ENCODE measurements at regions not wholly inside any gene's neighbourhood (a gene's known extent, or its start where the extent isn't known, plus 50 kb on each side); places are given as distances from the start of the nearest gene placed in this dataset.

DNA sequence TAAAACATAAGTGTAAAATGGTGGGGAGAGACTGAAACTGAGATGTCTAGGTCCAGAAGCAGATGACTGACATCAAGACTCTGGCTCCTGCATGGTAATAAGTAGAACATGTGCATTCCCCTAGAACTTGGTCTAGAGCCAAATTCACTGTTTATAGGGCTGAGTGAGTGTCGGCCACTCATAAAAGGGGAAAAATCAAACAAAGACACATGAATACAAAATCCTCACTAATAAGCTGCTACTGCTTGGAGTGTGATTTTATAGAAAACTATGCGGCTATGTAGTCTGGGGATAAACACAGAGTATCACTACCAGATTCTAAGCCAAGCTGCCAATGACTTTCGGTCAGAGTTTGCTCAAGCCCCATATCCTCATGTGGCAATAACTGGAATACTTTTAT, 1080.8 kb upstream of the DDX18 start:
- Histone ChIP-seq H3K4me2 (no peak overlapping the region), H3K4me3 (IDR thresholded peaks at IDR 0.05; ENCODE audit: insufficient read depth, low read depth, low read length) (no peak overlapping the region), H3K4me1 (ENCODE audit: low read depth, poor library complexity, severe bottlenecking) (no peaks in the 10 kb centered on the region), H4K20me1 (ENCODE audit: insufficient read depth) (no peaks in the 10 kb centered on the region), H2AFZ (ENCODE audit: low read depth) (no peak overlapping the region), H3K9ac (no peak overlapping the region), H3K79me2 (ENCODE audit: insufficient read depth, low read depth) (no peaks in the 10 kb centered on the region), H3K36me3 (ENCODE audit: insufficient read depth) (no peaks in the 10 kb centered on the region), H3K27ac (no peak overlapping the region), H3K27me3 (ENCODE audit: insufficient read depth, low read depth) (no peaks in the 10 kb centered on the region)
- TF ChIP-seq, protein P1, sequence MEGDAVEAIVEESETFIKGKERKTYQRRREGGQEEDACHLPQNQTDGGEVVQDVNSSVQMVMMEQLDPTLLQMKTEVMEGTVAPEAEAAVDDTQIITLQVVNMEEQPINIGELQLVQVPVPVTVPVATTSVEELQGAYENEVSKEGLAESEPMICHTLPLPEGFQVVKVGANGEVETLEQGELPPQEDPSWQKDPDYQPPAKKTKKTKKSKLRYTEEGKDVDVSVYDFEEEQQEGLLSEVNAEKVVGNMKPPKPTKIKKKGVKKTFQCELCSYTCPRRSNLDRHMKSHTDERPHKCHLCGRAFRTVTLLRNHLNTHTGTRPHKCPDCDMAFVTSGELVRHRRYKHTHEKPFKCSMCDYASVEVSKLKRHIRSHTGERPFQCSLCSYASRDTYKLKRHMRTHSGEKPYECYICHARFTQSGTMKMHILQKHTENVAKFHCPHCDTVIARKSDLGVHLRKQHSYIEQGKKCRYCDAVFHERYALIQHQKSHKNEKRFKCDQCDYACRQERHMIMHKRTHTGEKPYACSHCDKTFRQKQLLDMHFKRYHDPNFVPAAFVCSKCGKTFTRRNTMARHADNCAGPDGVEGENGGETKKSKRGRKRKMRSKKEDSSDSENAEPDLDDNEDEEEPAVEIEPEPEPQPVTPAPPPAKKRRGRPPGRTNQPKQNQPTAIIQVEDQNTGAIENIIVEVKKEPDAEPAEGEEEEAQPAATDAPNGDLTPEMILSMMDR (conservative IDR thresholded peaks at IDR 0.05; ENCODE audit: low read depth, low read length) = no peak

GRCh38 chr2:116737951-116738350, 1076.5 kb upstream of the DDX18 start:
- Histone ChIP-seq H4K20me1 (ENCODE audit: insufficient read depth) (no peaks in the 10 kb centered on the region), H3K27ac (no peak overlapping the region), H3K36me3 (ENCODE audit: insufficient read depth) (no peaks in the 10 kb centered on the region), H3K27me3 (ENCODE audit: insufficient read depth, low read depth) (no peaks in the 10 kb centered on the region), H3K9ac (no peak overlapping the region), H3K79me2 (ENCODE audit: insufficient read depth, low read depth) (no peaks in the 10 kb centered on the region), H3K4me1 (ENCODE audit: low read depth, poor library complexity, severe bottlenecking) (no peaks in the 10 kb centered on the region), H2AFZ (ENCODE audit: low read depth) (no peak overlapping the region), H3K4me3 (IDR thresholded peaks at IDR 0.05; ENCODE audit: insufficient read depth, low read depth, low read length) (no peak overlapping the region), H3K4me2 (no peak overlapping the region)
- TF ChIP-seq, protein P1 (conservative IDR thresholded peaks at IDR 0.05; ENCODE audit: low read depth, low read length) = no peak

GRCh38 chr2:116747103-116747502, 1067.4 kb upstream of the DDX18 start:
- TF ChIP-seq, protein P1 (conservative IDR thresholded peaks at IDR 0.05; ENCODE audit: low read depth, low read length) = no peak
- H3K27me3 ChIP-seq (ENCODE audit: insufficient read depth, low read depth) = no peaks in the 10 kb centered on the region
- no peaks in the 10 kb centered on the region for H3K36me3 ChIP-seq (ENCODE audit: insufficient read depth)
- H3K27ac ChIP-seq = no peak overlapping the region
- H2AFZ ChIP-seq (ENCODE audit: low read depth) = no peak overlapping the region
- H4K20me1 ChIP-seq (ENCODE audit: insufficient read depth) = no peaks in the 10 kb centered on the region
- no peak overlapping the region for H3K4me3 ChIP-seq (IDR thresholded peaks at IDR 0.05; ENCODE audit: insufficient read depth, low read depth, low read length)
- no peaks in the 10 kb centered on the region for H3K4me1 ChIP-seq (ENCODE audit: low read depth, poor library complexity, severe bottlenecking)
- no peak overlapping the region for H3K4me2 ChIP-seq
- no peaks in the 10 kb centered on the region for H3K79me2 ChIP-seq (ENCODE audit: insufficient read depth, low read depth)
- H3K9ac ChIP-seq = no peak overlapping the region

DNA sequence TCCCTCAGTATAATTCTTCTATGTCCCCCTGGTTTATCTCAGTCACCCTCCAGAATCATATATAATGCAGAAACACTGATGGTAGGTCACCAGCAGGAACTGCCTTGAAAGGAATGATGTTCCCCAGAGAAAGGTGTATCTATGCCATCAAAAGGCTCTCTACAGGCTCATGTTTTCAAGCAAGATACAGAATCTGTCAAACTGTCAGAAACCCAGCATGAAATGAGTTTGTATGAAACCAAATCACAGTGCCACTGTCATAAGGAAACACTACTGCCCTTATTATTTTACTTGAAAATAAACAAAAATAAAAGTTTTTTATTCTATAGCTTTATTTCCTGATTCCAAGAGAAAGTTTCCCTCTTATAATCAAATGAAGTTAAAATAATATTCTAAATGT, 1064.5 kb upstream of the DDX18 start:
- Histone ChIP-seq H4K20me1 (ENCODE audit: insufficient read depth) (no peaks in the 10 kb centered on the region), H3K4me1 (ENCODE audit: low read depth, poor library complexity, severe bottlenecking) (no peaks in the 10 kb centered on the region), H3K4me3 (IDR thresholded peaks at IDR 0.05; ENCODE audit: insufficient read depth, low read depth, low read length) (no peak overlapping the region), H2AFZ (ENCODE audit: low read depth) (no peak overlapping the region), H3K27me3 (ENCODE audit: insufficient read depth, low read depth) (no peaks in the 10 kb centered on the region), H3K79me2 (ENCODE audit: insufficient read depth, low read depth) (no peaks in the 10 kb centered on the region), H3K36me3 (ENCODE audit: insufficient read depth) (no peaks in the 10 kb centered on the region), H3K27ac (no peak overlapping the region), H3K9ac (no peak overlapping the region), H3K4me2 (no peak overlapping the region)
- TF ChIP-seq, protein P1 (conservative IDR thresholded peaks at IDR 0.05; ENCODE audit: low read depth, low read length) = no peak
